ENCODE measurements at regions not wholly inside any gene's neighbourhood (a gene's known extent, or its start where the extent isn't known, plus 50 kb on each side); places are given as distances from the start of the nearest gene placed in this dataset.

DNA sequence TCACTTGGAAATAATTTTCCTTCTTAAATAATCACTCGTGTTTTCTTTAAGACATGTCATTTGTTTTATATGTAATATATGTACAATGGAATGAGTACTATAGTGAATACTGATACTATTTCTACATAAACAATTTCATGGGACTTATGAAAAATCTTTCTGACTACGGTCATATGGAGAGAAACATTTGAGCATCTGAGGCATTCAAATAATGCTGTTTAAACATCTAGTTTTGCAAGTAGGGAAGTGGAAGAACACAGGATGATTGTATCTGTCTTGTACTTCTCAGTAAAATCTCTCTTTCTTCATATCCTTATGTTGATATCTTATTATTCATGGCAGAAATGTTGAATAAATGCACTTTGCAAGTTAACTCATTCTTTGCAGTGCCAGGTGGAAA lies 599.5 kb upstream of the KCNMB2 start:
- TF ChIP-seq CTCF (IDR thresholded peaks at IDR 0.05) (no peak), POLR2A (IDR thresholded peaks at IDR 0.05) (no peak)
